ENCODE measurements at regions not wholly inside any gene's neighbourhood (a gene's known extent, or its start where the extent isn't known, plus 50 kb on each side); places are given as distances from the start of the nearest gene placed in this dataset.

GRCh38 chr3:174336784-174337183 lies 522.4 kb upstream of the NAALADL2 start:
- no peak for TF ChIP-seq POLR2A (IDR thresholded peaks at IDR 0.05; ENCODE audit: low read depth, low read length)
- TF ChIP-seq POLR2AphosphoS5 (IDR thresholded peaks at IDR 0.05; ENCODE audit: low read depth, low read length) = no peak
- TF ChIP-seq TAF1 (IDR thresholded peaks at IDR 0.05; ENCODE audit: borderline replicate concordance, low read depth, low read length) = no peak

Data from GM12892 (cell line).